ENCODE measurements at regions not wholly inside any gene's neighbourhood (a gene's known extent, or its start where the extent isn't known, plus 50 kb on each side); places are given as distances from the start of the nearest gene placed in this dataset.

GRCh38 chr19:31600731-31601295 is 251.6 kb upstream of the TSHZ3 start:
- no peak for TF ChIP-seq CTCF (optimal IDR thresholded peaks at IDR 0.05 in 1 of 3, IDR thresholded peaks at IDR 0.05 in 1 of 3, conservative IDR thresholded peaks at IDR 0.05 in 1 of 3; ENCODE audit: extremely low read depth in 1 of 3, insufficient read depth in 2 of 3, low read length in 3 of 3)
- no peak for TF ChIP-seq EZH2 (IDR thresholded peaks at IDR 0.05; ENCODE audit: low read length)

Measured in keratinocyte (primary cell).